ENCODE measurements at regions not wholly inside any gene's neighbourhood (a gene's known extent, or its start where the extent isn't known, plus 50 kb on each side); places are given as distances from the start of the nearest gene placed in this dataset.
"Not testable (repeated sequence)": the region's sequence is repeated elsewhere in the genome, so short reads cannot be mapped to it uniquely, and the experiment has no call there.

GRCh38 chr16:63785170-63785569 lies 1336.7 kb downstream of the CDH11 start:
- DNase-seq: no peak

- DNase-seq: no peak
Measured at GRCh38 chr16:63776437-63776836, 1345.4 kb downstream of the CDH11 start.

GRCh38 chr16:63776034-63776433 lies 1345.8 kb downstream of the CDH11 start:
- DNase-seq: no peak

GRCh38 chr16:63774302-63774701 lies 1347.6 kb downstream of the CDH11 start:
- DNase-seq: no peak

- DNase-seq: no peak
Measured at GRCh38 chr16:63769211-63769610, 1352.7 kb downstream of the CDH11 start.

- not testable (repeated sequence) for DNase-seq
Measured at GRCh38 chr16:63760246-63760645, 1361.6 kb downstream of the CDH11 start.

- no peak for DNase-seq
Measured at GRCh38 chr16:63752347-63752746, 1369.5 kb downstream of the CDH11 start.

GRCh38 chr16:63749276-63749675 lies 1372.6 kb downstream of the CDH11 start:
- peak; percentile 1 for DNase-seq

- DNase-seq: no peak
Measured at GRCh38 chr16:63745456-63745855, 1376.4 kb downstream of the CDH11 start.

GRCh38 chr16:63744077-63744874 lies 1377.6 kb downstream of the CDH11 start:
- DNase-seq: no peak

- no peak for DNase-seq
Measured at GRCh38 chr16:63742150-63742549, 1379.7 kb downstream of the CDH11 start.

GRCh38 chr16:63737633-63738032 lies 1384.2 kb downstream of the CDH11 start:
- DNase-seq: no peak

GRCh38 chr16:63735456-63735855 lies 1386.4 kb downstream of the CDH11 start:
- DNase-seq: no peak

GRCh38 chr16:63720848-63721247 lies 1401.0 kb downstream of the CDH11 start:
- DNase-seq: no peak

- DNase-seq: no peak
Measured at GRCh38 chr16:63719926-63720325, 1401.9 kb downstream of the CDH11 start.

GRCh38 chr16:63717806-63718205 lies 1404.1 kb downstream of the CDH11 start:
- no peak for DNase-seq

GRCh38 chr16:63714876-63715275 lies 1407.0 kb downstream of the CDH11 start:
- DNase-seq: no peak

GRCh38 chr16:63712725-63713124 lies 1409.1 kb downstream of the CDH11 start:
- DNase-seq: no peak

- no peak for DNase-seq
Measured at GRCh38 chr16:63703612-63704011, 1418.3 kb downstream of the CDH11 start.

- no peak for DNase-seq
Measured at GRCh38 chr16:63702981-63703590, 1418.8 kb downstream of the CDH11 start.

GRCh38 chr16:63697736-63698135 lies 1424.1 kb downstream of the CDH11 start:
- no peak for DNase-seq

- no peak for DNase-seq
Measured at GRCh38 chr16:63695347-63695746, 1426.5 kb downstream of the CDH11 start.

GRCh38 chr16:63690961-63691360 lies 1430.9 kb downstream of the CDH11 start:
- no peak for DNase-seq

GRCh38 chr16:63690267-63690666 lies 1431.6 kb downstream of the CDH11 start:
- DNase-seq: no peak

All from skin of body (tissue), 1 donor.